Suprapubic skin (tissue), 4 donors: ENCODE measurements at regions not wholly inside any gene's neighbourhood (a gene's known extent, or its start where the extent isn't known, plus 50 kb on each side); places are given as distances from the start of the nearest gene placed in this dataset.
"Not testable (repeated sequence)": the region's sequence is repeated elsewhere in the genome, so short reads cannot be mapped to it uniquely, and the experiment has no call there.

Source experiments
- DNase-seq, 2 donors: peaks; one replicate each; pipeline ENCODE4 v3.0.0-alpha.2; 2019; ENCODE audit warnings: low spot score in 2 of 2
- H3K27ac ChIP-seq: fragments of 200-600 bp; sonication (generic); one replicate; pipeline ENCODE4 v1.5.1; 2019
- H3K27me3 ChIP-seq: fragments of 200-600 bp; sonication (generic); one replicate; pipeline ENCODE4 v1.5.1; 2019
- H3K36me3 ChIP-seq: fragments of 200-600 bp; sonication (generic); one replicate; pipeline ENCODE4 v1.5.1; 2019
- H3K4me1 ChIP-seq: fragments of 200-600 bp; sonication (generic); one replicate; pipeline ENCODE4 v1.5.1; 2019
- H3K4me3 ChIP-seq: fragments of 200-600 bp; sonication (generic); one replicate; pipeline ENCODE4 v1.5.1; 2019; ENCODE audit warnings: mild to moderate bottlenecking
- H3K9me3 ChIP-seq: fragments of 200-600 bp; sonication (generic); one replicate; pipeline ENCODE4 v1.5.1; 2019
- EP300 ChIP-seq: sonication (generic); formaldehyde crosslinking; IDR thresholded peaks from one replicate; pipeline ENCODE4 v1.6.1; 2017; ENCODE audit warnings: antibody characterized with exemption
- POLR2A ChIP-seq, 2 donors: fragments of 450-650 bp; IDR thresholded peaks; one replicate each; pipeline ENCODE4 v1.6.1; 2017; ENCODE audit warnings: antibody characterized with exemption in 2 of 2, mild to moderate bottlenecking in 2 of 2, moderate library complexity in 2 of 2
- POLR2AphosphoS5 ChIP-seq, 3 donors: sonication (generic); formaldehyde crosslinking; IDR thresholded peaks; one replicate each; pipeline ENCODE4 v1.6.1; 2017; ENCODE audit warnings: antibody characterized with exemption in 3 of 3
- WGBS: methylation state at CpG from one replicate; pipeline ENCODE4 v1.1.5; 2018; 5-methylcytosine and 5-hydroxymethylcytosine counted together
- TF ChIP-seq, protein P1 (sequence below), 2 donors: fragments of 200-600 bp in 1 of 2; fragments of 450-650 bp in 1 of 2; sonication (generic) in 1 of 2; IDR thresholded peaks; one replicate each; pipeline ENCODE4 v1.5.1; 2016 to 2019; ENCODE audit warnings: antibody characterized with exemption in 2 of 2, mild to moderate bottlenecking in 1 of 2, moderate library complexity in 1 of 2

DNA sequence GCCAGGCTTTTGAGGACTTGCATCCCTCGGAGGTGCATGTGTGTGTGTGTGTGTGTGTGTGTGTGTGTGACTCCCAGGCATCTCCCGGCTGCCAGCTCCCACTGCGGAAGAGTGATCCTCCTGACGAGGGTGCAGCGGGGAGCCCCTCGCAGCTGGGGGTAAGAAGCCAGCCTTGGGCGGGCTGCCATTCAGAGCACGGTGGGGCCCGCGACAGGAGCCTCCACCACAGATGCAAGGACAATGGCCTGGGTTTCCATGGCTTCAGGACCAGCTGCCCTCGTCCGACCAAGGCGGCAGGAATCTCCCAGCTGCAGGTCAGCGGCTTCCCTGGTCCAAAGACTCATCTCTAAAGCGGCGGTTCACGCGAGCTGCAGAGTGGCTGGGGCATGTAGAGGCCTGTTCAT lies 908.5 kb downstream of the BRD1 start:
- Histone ChIP-seq H3K27me3 (peaks cover 76% of the 10 kb centered on the region), H3K27ac (no peak overlapping the region), H3K36me3 (no peaks in the 10 kb centered on the region), H3K9me3 (no peaks in the 10 kb centered on the region), H3K4me3 (no peak overlapping the region), H3K4me1 (peaks cover 5% of the 10 kb centered on the region)
- WGBS: 40% methylated on average over 11 of the region's 18 CpGs
- DNase-seq: peak in 1 of 2 donors; percentile 35
- no peak for TF ChIP-seq POLR2A (IDR thresholded peaks at IDR 0.05)
- TF ChIP-seq, protein P1, sequence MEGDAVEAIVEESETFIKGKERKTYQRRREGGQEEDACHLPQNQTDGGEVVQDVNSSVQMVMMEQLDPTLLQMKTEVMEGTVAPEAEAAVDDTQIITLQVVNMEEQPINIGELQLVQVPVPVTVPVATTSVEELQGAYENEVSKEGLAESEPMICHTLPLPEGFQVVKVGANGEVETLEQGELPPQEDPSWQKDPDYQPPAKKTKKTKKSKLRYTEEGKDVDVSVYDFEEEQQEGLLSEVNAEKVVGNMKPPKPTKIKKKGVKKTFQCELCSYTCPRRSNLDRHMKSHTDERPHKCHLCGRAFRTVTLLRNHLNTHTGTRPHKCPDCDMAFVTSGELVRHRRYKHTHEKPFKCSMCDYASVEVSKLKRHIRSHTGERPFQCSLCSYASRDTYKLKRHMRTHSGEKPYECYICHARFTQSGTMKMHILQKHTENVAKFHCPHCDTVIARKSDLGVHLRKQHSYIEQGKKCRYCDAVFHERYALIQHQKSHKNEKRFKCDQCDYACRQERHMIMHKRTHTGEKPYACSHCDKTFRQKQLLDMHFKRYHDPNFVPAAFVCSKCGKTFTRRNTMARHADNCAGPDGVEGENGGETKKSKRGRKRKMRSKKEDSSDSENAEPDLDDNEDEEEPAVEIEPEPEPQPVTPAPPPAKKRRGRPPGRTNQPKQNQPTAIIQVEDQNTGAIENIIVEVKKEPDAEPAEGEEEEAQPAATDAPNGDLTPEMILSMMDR (IDR thresholded peaks at IDR 0.05): no peak
- no peak for TF ChIP-seq POLR2AphosphoS5 (IDR thresholded peaks at IDR 0.05)
- TF ChIP-seq EP300: no peak

DNA sequence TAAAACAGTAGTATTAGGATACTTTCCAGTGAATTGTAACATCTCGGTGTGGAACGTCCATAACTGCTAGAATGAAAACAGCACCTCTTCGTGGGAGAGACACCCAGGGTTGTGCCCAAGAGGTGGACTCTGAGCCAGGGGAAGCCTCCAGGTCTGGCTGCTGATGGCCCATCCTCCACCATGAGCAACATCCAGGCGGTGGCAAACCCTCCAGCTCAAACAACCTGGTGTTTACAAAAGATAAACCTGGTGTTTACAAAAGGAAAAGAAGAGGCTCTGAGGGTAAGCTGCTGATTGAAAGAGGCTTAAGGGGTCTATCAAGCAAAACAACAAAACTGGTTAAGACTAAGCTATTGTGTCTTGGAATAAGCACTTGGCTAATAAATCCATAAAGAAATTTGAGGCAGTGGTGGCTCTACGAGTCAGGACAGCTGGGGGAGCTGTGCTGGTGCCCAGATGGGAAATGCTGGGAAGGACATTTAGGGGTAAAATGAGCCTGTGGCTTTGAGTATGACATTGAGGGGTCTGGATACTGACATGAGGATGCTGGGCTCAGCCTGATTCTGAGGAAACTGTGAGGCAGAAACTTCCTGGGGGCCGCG lies 909.0 kb downstream of the BRD1 start:
- peaks cover 5% of the 10 kb centered on the region for H3K4me1 ChIP-seq
- WGBS: 61% methylated on average over 6 of the region's 7 CpGs
- TF ChIP-seq POLR2AphosphoS5 (IDR thresholded peaks at IDR 0.05): no peak
- TF ChIP-seq, protein P1 (IDR thresholded peaks at IDR 0.05): no peak
- TF ChIP-seq EP300: no peak
- no peak for TF ChIP-seq POLR2A (IDR thresholded peaks at IDR 0.05)
- H3K27ac ChIP-seq: no peak overlapping the region
- peaks cover 76% of the 10 kb centered on the region for H3K27me3 ChIP-seq
- no peaks in the 10 kb centered on the region for H3K9me3 ChIP-seq
- DNase-seq: peak in 1 of 2 donors; percentile 10
- H3K4me3 ChIP-seq: no peak overlapping the region
- no peaks in the 10 kb centered on the region for H3K36me3 ChIP-seq

DNA sequence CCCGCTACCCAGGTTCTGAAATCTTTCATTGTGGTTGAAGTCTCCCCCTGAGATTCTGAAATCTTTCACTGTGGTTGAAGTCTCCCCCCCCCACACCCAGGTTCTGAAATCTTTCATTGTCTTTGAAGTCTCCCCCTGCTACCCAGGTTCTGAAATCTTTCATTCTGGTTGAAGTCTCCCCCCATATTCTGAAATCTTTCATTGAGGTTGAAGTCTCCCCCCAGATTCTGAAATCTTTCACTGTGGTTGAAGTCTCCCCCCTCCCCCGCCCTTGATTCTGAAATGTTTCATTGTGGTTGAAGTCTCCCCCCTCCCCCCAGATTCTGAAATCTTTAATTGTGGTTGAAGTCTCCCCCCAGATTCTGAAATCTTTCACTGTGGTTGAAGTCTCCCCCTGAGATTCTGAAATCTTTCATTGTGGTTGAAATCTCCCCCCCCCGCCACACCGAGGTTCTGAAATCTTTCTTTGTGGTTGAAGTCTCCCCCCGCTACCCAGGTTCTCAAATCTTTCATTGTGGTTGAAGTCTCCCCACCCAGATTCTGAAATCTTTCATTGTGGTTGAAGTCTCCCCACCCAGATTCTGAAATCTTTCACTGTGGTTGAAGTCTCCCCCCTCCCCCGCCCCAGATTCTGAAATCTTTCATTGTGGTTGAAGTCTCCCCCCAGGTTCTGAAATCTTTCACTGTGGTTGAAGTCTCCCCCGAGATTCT lies 915.2 kb downstream of the BRD1 start:
- DNase-seq, H3K4me1 ChIP-seq, H3K4me3 ChIP-seq, H3K9me3 ChIP-seq, H3K27ac ChIP-seq, H3K36me3 ChIP-seq: not testable (repeated sequence)
- WGBS: 71% methylated on average over 5 of the region's 7 CpGs
- H3K27me3 ChIP-seq: peaks cover 36% of the 10 kb centered on the region

DNA sequence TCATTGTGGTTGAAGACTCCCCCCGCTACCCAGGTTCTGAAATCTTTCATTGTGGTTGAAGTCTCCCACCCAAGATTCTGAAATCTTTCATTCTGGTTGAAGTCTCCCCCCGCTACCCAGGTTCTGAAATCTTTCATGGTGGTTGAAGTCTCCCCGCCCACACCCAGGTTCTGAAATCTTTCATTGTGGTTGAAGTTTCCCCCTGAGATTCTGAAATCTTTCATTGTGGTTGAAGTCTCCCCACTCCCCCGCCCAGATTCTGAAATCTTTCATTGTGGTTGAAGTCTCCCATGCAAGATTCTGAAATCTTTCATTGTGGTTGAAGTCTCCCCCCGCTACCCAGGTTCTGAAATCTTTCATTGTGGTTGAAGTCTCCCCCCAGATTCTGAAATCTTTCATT lies 916.0 kb downstream of the BRD1 start:
- 73% methylated on average over 3 of the region's 5 CpGs for WGBS
- H3K4me3 ChIP-seq, H3K27ac ChIP-seq, H3K4me1 ChIP-seq, H3K36me3 ChIP-seq, DNase-seq, H3K9me3 ChIP-seq: not testable (repeated sequence)
- H3K27me3 ChIP-seq: peaks cover 35% of the 10 kb centered on the region

DNA sequence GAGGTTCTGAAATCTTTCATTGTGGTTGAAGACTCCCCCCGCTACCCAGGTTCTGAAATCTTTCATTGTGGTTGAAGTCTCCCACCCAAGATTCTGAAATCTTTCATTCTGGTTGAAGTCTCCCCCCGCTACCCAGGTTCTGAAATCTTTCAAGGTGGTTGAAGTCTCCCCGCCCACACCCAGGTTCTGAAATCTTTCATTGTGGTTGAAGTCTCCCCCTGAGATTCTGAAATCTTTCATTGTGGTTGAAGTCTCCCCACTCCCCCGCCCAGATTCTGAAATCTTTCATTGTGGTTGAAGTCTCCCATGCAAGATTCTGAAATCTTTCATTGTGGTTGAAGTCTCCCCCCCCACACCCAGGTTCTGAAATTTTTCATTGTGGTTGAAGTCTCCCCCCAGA lies 916.6 kb downstream of the BRD1 start:
- H3K4me3 ChIP-seq, H3K4me1 ChIP-seq, H3K9me3 ChIP-seq, H3K27ac ChIP-seq, DNase-seq, H3K36me3 ChIP-seq: not testable (repeated sequence)
- H3K27me3 ChIP-seq: peaks cover 34% of the 10 kb centered on the region
- 70% methylated on average over 1 of the region's 4 CpGs for WGBS

DNA sequence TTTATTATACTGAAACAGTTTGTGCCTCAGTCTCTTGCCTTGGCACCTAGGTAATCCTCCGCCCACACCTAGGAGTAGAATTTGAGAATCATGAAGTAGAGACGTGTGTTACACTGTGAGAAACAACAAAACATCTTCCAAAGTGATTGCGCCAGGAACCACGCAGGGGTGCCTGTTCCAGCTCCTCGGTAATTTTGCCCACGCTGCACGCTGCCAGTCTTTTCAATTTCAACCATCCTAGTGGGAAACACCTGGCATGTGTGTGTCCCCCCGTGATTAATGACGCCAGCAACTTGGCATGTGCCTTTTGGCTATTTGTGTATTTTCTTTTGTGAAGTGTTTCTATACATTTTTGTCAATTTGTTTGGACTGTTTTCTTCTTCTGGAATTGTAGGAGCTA lies 919.1 kb downstream of the BRD1 start:
- WGBS: 58% methylated on average over 9 of the region's 9 CpGs
- Histone ChIP-seq H3K9me3 (no peaks in the 10 kb centered on the region), H3K4me3 (no peak overlapping the region), H3K27ac (no peak overlapping the region), H3K27me3 (peaks cover 25% of the 10 kb centered on the region), H3K4me1 (no peaks in the 10 kb centered on the region), H3K36me3 (no peaks in the 10 kb centered on the region)
- no peak for TF ChIP-seq POLR2A (IDR thresholded peaks at IDR 0.05)
- TF ChIP-seq, protein P1 (IDR thresholded peaks at IDR 0.05): no peak
- no peak for TF ChIP-seq POLR2AphosphoS5 (IDR thresholded peaks at IDR 0.05)
- no peak for TF ChIP-seq EP300
- peak in 1 of 2 donors; percentile 64 for DNase-seq

DNA sequence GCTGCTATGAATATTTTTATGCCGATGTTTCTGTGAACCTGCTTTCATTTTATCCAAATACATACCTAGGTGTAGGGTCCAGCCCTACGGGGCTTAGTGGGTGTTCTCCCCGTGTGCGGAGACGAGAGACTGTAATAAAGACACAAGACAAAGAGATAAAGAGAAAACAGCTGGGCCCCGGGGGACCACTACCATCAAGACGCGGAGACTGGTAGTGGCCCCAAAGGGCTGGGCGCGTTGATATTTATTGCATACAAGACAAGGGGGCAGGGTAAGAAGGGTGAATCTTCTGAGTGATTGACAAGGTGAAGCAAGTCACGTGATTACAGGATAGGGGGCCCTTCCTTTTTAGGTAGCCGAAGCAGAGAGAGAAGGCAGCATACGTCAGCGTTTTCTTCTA lies 920.1 kb downstream of the BRD1 start:
- Histone ChIP-seq H3K36me3 (no peaks in the 10 kb centered on the region), H3K9me3 (no peaks in the 10 kb centered on the region), H3K27ac (no peak overlapping the region), H3K4me3 (no peak overlapping the region), H3K27me3 (peaks cover 27% of the 10 kb centered on the region), H3K4me1 (no peaks in the 10 kb centered on the region)
- WGBS: 38% methylated on average over 14 of the region's 14 CpGs
- peak in 1 of 2 donors; percentile 67 for DNase-seq
- TF ChIP-seq EP300 (no peak), POLR2AphosphoS5 (IDR thresholded peaks at IDR 0.05) (no peak), POLR2A (IDR thresholded peaks at IDR 0.05) (no peak)
- TF ChIP-seq, protein P1 (IDR thresholded peaks at IDR 0.05): no peak
